A549 (cell line): ENCODE measurements at regions not wholly inside any gene's neighbourhood (a gene's known extent, or its start where the extent isn't known, plus 50 kb on each side); places are given as distances from the start of the nearest gene placed in this dataset.
"Not testable (repeated sequence)": the region's sequence is repeated elsewhere in the genome, so short reads cannot be mapped to it uniquely, and the experiment has no call there.

ENCODE experiments used
- ATAC-seq, 2 experiments: fragments of 200-7000 bp in 1 of 2; fragments of >200 bp in 1 of 2; cut with Nextera tagmentation in 1 of 2; cut with Tn5 transposase in 1 of 2; 3 replicates each; pipeline versions ENCODE4 v1.8.0 to v1.9.1; 2018 to 2020; ENCODE audit warnings: mild to moderate bottlenecking in 1 of 2, moderate library complexity in 1 of 2
- CTCF ChIA-PET: fragments of 300-600 bp; sonication (Branson Sonifier 250); formaldehyde crosslinking; extraction: SDS; loops from one replicate; lab custom pipeline; 2021; ENCODE audit warnings: antibody characterized with exemption, inconsistent platforms; lab: Yijun Ruan, JAX
- POLR2A ChIA-PET: fragments of 350-600 bp; formaldehyde crosslinking; extraction: SDS; loops from one replicate; lab custom pipeline; 2021; ENCODE audit warnings: antibody characterized with exemption, inconsistent platforms; lab: Yijun Ruan, JAX
- DNase-seq, 2 experiments: peaks; one replicate each; pipeline versions ENCODE4 v3.0.0 to v3.0.0-alpha.2; 2011 to 2016; ENCODE audit warnings: low read depth in 1 of 2, low spot score in 1 of 2
- FAIRE-seq: peaks from 2 replicates; lab custom pipeline; 2011; peaks lifted over from hg19 to GRCh38; lab: Jason Lieb, UNC
- H3K27ac ChIP-seq, 2 experiments: fragments of >200 bp; sonication (Bioruptor Twin); formaldehyde crosslinking; 3 replicates each; pipeline ENCODE4 v1.5.1; 2016 to 2017
- H3K4me1 ChIP-seq: fragments of >200 bp; sonication (Bioruptor Twin); formaldehyde crosslinking; 3 replicates; pipeline ENCODE4 v1.6.1; 2016
- H3K4me2 ChIP-seq: fragments of >200 bp; sonication (Bioruptor Twin); formaldehyde crosslinking; 3 replicates; pipeline ENCODE4 v1.6.1; 2016
- H3K4me3 ChIP-seq: fragments of >200 bp; sonication (Bioruptor Twin); formaldehyde crosslinking; 3 replicates; pipeline ENCODE4 v1.5.1; 2016
- H3K9me3 ChIP-seq: fragments of >200 bp; sonication (Bioruptor Twin); formaldehyde crosslinking; 3 replicates; pipeline ENCODE4 v1.6.1; 2016
- ATOH8 ChIP-seq: fragments of 250-450 bp; sonication (Bioruptor Pico); IDR thresholded peaks from 2 replicates; pipeline ENCODE4 v1.5.0; 2020; ENCODE audit warnings: low read depth, mild to moderate bottlenecking, moderate library complexity
- BCL3 ChIP-seq: fragments of >200 bp; sonication (Bioruptor Twin); formaldehyde crosslinking; IDR thresholded peaks from 3 replicates; pipeline ENCODE4 v1.6.1; 2016
- CTCF ChIP-seq: fragments of >200 bp; sonication (Bioruptor Twin); formaldehyde crosslinking; IDR thresholded peaks from 3 replicates; pipeline ENCODE4 v1.5.1; 2016
- FOSB ChIP-seq: fragments of 250-450 bp; sonication (Bioruptor Pico); IDR thresholded peaks from 2 replicates; pipeline ENCODE4 v1.5.0; 2020; ENCODE audit warnings: mild to moderate bottlenecking, moderate library complexity
- FOXS1 ChIP-seq: fragments of 250-450 bp; sonication (Bioruptor Pico); IDR thresholded peaks from 2 replicates; pipeline ENCODE4 v1.5.0; 2020; ENCODE audit warnings: mild to moderate bottlenecking, moderate library complexity
- HMGXB4 ChIP-seq: fragments of 250-450 bp; sonication (Bioruptor Pico); IDR thresholded peaks from 2 replicates; pipeline ENCODE4 v1.5.0; 2021; ENCODE audit warnings: mild to moderate bottlenecking, moderate library complexity, borderline replicate concordance
- HOXB13 ChIP-seq: fragments of 250-450 bp; sonication (Bioruptor Pico); IDR thresholded peaks from 2 replicates; pipeline ENCODE4 v1.5.0; 2020; ENCODE audit warnings: low read depth, mild to moderate bottlenecking, moderate library complexity
- HOXB5 ChIP-seq: fragments of 250-450 bp; sonication (Bioruptor Pico); IDR thresholded peaks from 2 replicates; pipeline ENCODE4 v1.5.0; 2020; ENCODE audit warnings: mild to moderate bottlenecking, moderate library complexity
- JUN ChIP-seq, 2 experiments: fragments of >200 bp; sonication (Bioruptor Twin); formaldehyde crosslinking; IDR thresholded peaks; 2 replicates in 1 of 2; 3 replicates in 1 of 2; pipeline ENCODE4 v1.6.1; 2016 to 2017
- JUNB ChIP-seq: fragments of >200 bp; sonication (Bioruptor Twin); formaldehyde crosslinking; IDR thresholded peaks from 2 replicates; pipeline ENCODE4 v1.6.1; 2016
- NR3C1 ChIP-seq: fragments of >200 bp; sonication (Bioruptor Twin); formaldehyde crosslinking; IDR thresholded peaks from 3 replicates; pipeline ENCODE4 v1.6.1; 2017
- PBX3 ChIP-seq: IDR thresholded peaks from 2 replicates; pipeline ENCODE4 v1.6.1; 2012
- PHF8 ChIP-seq: fragments of 200-600 bp; sonication (generic); IDR thresholded peaks from 2 replicates; pipeline ENCODE4 v1.6.1; 2016; ENCODE audit warnings: low read depth, mild to moderate bottlenecking, antibody characterized with exemption, moderate library complexity, borderline replicate concordance
- POLR2A ChIP-seq: IDR thresholded peaks from 2 replicates; pipeline ENCODE4 v1.6.1; 2012; ENCODE audit warnings: mild to moderate bottlenecking, low read length
- RARB ChIP-seq: fragments of 250-450 bp; sonication (Bioruptor Pico); IDR thresholded peaks from 2 replicates; pipeline ENCODE4 v1.8.0; 2021; ENCODE audit warnings: mild to moderate bottlenecking, moderate library complexity
- REST ChIP-seq: fragments of 200-600 bp; sonication (generic); IDR thresholded peaks from 2 replicates; pipeline ENCODE4 v1.6.1; 2016; ENCODE audit warnings: antibody characterized with exemption, mild to moderate bottlenecking, moderate library complexity
- SMC3 ChIP-seq: fragments of >200 bp; sonication (Bioruptor Twin); formaldehyde crosslinking; IDR thresholded peaks from 3 replicates; pipeline ENCODE4 v1.6.1; 2018; ENCODE audit warnings: inconsistent platforms
- TP53 ChIP-seq: fragments of 250-450 bp; sonication (Bioruptor Pico); IDR thresholded peaks from 2 replicates; pipeline ENCODE4 v1.5.0; 2021; ENCODE audit warnings: mild to moderate bottlenecking, moderate library complexity
- WGBS: methylation state at CpG from one replicate; pipeline ENCODE4 v1.1.6; 2017; ENCODE audit errors: missing lambda C conversion rate; 5-methylcytosine and 5-hydroxymethylcytosine counted together

- TF ChIP-seq REST, result no peak
- no peak for TF ChIP-seq CTCF
- TF ChIP-seq NR3C1, result no peak
- no peak for TF ChIP-seq RARB
- TF ChIP-seq BCL3, result no peak
- no peak for TF ChIP-seq FOXS1 (CRISPR knock-in tag)
- TF ChIP-seq POLR2A, result 0 out of 2 replicates have a peak, but pooled peaks have one; percentile 8
- peak; percentile 51; the same call in 1 of the 2 replicates for TF ChIP-seq JUNB
Measured at GRCh38 chr10:32139223-32140073, 83.2 kb upstream of the KIF5B start (continued).

GRCh38 chr10:32136927-32137326 is 80.7 kb upstream of the KIF5B start:
- peaks cover 17% of the 10 kb centered on the region for H3K4me1 ChIP-seq
- CTCF ChIA-PET, result interaction anchor here (1.9 kb wide), 1 partner anchor 15 kb away, joined by 4 read pairs; no protein-coding TSS in a partner anchor
- POLR2A ChIA-PET, FAIRE-seq, H3K4me3 ChIP-seq, H3K27ac ChIP-seq, H3K9me3 ChIP-seq, ATAC-seq, DNase-seq, H3K4me2 ChIP-seq: not testable (repeated sequence)
- 59% methylated on average over 7 of the region's 7 CpGs for WGBS

- DNase-seq, H3K4me2 ChIP-seq, H3K9me3 ChIP-seq, H3K27ac ChIP-seq, H3K4me3 ChIP-seq, ATAC-seq, POLR2A ChIA-PET, FAIRE-seq: not testable (repeated sequence)
- CTCF ChIA-PET, result interaction anchor here (1.9 kb wide), 1 partner anchor 14 kb away, joined by 4 read pairs; no protein-coding TSS in a partner anchor
- peaks cover 16% of the 10 kb centered on the region for H3K4me1 ChIP-seq
- WGBS, result 69% methylated on average over 5 of the region's 5 CpGs
Measured at GRCh38 chr10:32135796-32136195, 79.6 kb upstream of the KIF5B start.

- H3K27ac ChIP-seq, result no peak overlapping the region
- no peak for FAIRE-seq
- no peaks in the 10 kb centered on the region for H3K4me1 ChIP-seq
- WGBS, result 78% methylated on average over 7 of the region's 7 CpGs
- no peaks in the 10 kb centered on the region for H3K9me3 ChIP-seq
- no peak overlapping the region for H3K4me3 ChIP-seq
- DNase-seq, result no peak
- ATAC-seq, result no peak
- CTCF ChIA-PET, result interaction anchor here (0.5 kb wide), 1 partner anchor 74 kb away, joined by 4 read pairs; no protein-coding TSS in a partner anchor
- POLR2A ChIA-PET, result no interaction called here
- no peak overlapping the region for H3K4me2 ChIP-seq
- TF ChIP-seq HOXB5 (CRISPR knock-in tag) (no peak), HOXB13 (CRISPR knock-in tag) (no peak), JUN (IDR thresholded peaks at IDR 0.05) (no peak), JUNB (no peak), FOXS1 (CRISPR knock-in tag) (no peak), FOSB (CRISPR knock-in tag) (no peak), ATOH8 (CRISPR knock-in tag) (no peak), PBX3 (no peak), SMC3 (no peak), HMGXB4 (CRISPR knock-in tag) (no peak), TP53 (no peak), PHF8 (no peak)
Measured at GRCh38 chr10:32132357-32132946, 76.2 kb upstream of the KIF5B start.
